ENCODE measurements at regions not wholly inside any gene's neighbourhood (a gene's known extent, or its start where the extent isn't known, plus 50 kb on each side); places are given as distances from the start of the nearest gene placed in this dataset.
"Not testable (repeated sequence)": the region's sequence is repeated elsewhere in the genome, so short reads cannot be mapped to it uniquely, and the experiment has no call there.

GRCh38 chr2:230593765-230594164 lies 118.9 kb upstream of the CAB39 start:
- DNase-seq (ENCODE audit: low read depth), result no peak

DNA sequence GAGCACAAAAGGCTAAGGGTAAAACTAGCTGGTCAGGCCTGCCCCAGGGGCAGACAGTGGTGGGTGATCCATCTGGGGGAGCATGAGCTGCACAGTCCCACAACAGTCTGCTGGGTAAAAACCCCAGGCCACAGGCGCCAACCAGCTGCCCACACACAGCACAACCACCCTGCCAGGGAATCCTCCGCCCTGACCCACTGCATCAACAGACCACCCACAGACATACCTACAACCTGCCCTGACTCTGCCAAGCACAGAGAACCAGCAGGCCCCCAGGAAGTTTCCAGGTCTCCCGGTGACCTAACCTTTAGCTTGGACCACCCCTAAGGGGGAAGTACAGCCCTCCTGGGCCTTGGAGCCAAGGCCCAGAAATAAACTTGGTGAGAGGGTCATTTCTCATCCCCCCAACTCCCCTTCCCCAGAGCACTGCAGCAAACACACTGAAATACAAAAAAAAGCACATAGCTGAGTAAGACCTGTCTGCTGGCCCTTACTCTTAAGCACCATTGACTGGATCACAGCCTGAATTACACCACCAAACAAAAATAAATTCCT lies 118.3 kb upstream of the CAB39 start:
- DNase-seq (ENCODE audit: low read depth), result no peak

GRCh38 chr2:230599853-230600252 lies 112.8 kb upstream of the CAB39 start:
- no peak for DNase-seq (ENCODE audit: low read depth)

DNA sequence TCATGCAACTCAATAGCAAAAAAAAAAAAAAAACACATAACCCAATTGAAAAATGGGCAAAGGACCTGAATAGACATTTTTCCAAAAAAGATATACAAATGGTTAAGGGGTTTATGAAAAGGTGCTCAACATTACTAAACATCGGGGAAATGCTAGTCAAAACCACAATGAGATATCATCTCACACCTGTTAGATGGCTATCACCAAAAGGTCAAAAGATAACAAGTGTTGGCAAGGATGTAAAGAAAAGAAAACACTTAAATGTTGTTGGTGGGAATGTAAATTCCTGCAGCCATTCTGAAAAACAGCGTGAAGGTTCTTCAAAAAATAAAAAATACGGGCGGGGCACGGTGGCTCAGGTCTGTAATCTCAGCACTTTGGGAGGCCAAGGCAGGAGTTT lies 112.4 kb upstream of the CAB39 start:
- no peak for DNase-seq (ENCODE audit: low read depth)

DNA sequence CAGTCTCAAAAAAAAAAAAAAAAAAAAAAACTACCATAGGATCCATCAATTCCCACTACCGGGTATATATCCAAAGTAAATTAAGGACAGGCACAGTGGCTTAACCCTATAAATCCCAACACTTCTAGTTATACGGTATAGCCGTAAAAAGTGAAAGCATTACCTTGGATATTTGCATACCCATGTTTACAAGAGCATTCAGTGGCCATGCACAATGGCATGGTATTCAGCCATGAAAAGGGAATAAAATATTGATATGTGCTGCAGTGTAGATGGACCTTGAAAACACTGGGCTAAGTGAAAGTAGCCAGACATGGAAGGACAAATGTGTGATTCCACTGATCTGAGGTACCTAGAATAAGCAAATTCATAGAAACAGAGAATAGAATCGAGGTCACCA lies 111.8 kb upstream of the CAB39 start:
- DNase-seq (ENCODE audit: low read depth), result no peak

GRCh38 chr2:230601510-230601909 lies 111.1 kb upstream of the CAB39 start:
- no peak for DNase-seq (ENCODE audit: low read depth)

DNA sequence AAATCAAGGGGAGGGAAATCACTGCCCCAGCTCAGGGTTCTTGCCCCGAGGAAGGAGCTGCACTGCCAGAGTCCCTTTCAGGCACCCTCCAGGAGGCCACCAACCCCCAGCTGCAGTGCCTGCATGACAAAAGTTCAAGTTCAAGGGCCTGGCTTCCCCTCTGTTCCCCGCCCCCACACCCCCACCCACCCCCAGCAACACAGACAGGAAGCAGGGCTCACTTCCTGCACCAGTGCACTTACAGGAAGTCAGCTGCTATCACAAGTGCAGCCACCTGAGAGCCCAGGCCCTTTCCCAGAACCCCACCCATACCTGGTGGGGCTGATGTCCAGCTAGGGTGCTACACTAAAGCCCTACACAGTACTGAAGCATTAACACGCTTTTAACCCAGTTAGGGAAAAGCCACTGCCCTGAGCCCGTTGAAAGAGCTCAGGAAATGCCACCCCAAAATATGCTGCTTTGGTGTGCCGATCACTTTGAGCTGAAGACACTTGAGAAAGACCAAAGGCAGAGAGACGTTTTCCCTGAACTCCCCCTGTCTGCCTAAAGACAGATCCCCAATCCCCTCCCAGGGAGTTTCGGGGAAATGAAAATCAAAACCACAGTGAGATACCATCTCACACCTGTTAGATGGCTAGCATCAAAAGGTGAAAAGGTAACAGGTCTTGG lies 109.9 kb upstream of the CAB39 start:
- DNase-seq (ENCODE audit: low read depth), result no peak

DNA sequence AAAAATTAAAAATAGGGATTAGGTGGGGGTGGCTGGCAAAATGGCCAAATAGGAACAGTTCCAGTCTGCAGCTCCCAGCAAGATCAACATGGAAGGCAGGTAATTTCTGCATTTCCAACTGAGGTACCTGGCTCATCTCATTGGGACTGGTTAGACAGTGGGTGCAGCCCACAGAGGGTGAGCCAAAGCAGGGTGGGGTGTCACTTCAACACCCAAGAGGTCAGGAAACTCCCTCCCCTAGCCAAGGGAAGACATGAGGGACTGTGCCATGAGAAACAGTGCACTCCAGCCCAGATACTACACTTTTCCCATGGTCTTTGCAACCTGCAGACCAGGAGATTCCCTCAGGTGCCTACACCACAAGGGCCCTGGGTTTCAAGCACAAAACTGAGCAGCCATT lies 109.3 kb upstream of the CAB39 start:
- not testable (repeated sequence) for DNase-seq (ENCODE audit: low read depth)

GRCh38 chr2:230604158-230604557 lies 108.5 kb upstream of the CAB39 start:
- DNase-seq (ENCODE audit: low read depth), result not testable (repeated sequence)

- DNase-seq (ENCODE audit: low read depth), result no peak
These were observed 98.6 kb upstream of the CAB39 start for GRCh38 chr2:230614040-230614439.

DNA sequence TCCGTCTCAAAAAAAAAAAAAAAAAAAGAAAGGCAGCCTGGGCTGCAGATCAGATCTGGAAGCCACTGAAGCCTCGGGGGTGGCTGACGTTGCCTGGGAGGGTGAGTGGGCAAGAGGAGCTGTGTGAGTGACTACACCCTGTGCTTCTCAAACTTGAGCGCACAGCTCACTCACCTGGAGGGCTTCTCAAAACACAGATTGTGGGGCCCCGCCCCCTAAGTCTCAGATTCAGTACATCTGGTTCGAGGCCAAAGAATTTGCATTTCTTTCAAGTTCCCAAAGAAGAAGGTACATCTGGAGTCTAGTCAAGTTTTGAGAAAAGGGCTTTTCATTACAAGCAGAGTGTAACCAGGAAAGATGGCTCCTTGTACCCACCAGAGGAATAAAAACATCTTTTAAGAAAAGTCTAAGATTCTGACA lies 97.7 kb upstream of the CAB39 start:
- no peak for DNase-seq (ENCODE audit: low read depth)

DNA sequence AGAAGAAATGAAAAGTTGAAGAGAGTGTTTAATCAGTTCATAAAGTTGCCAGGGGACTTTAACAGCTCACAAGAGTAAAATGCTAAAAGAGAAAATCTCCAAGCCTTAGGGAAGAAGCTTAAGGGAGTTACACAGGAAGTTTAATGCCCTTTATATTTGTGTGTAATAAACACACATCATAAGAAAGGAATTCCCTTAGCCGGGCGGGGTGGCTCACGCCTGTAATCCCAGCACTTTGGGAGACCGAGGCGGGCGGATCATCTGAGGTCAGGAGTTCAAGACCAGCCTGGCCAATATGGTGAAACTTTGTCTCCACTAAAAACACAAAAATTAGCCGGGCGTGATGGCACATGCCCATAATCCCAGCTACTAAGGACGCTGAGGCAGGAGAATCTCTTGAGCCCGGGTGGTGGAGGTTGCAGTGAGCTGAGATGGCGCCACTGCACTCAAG lies 95.4 kb upstream of the CAB39 start:
- peak; percentile 61 for DNase-seq (ENCODE audit: low read depth)

GRCh38 chr2:230619491-230619890 lies 93.2 kb upstream of the CAB39 start:
- no peak for DNase-seq (ENCODE audit: low read depth)

- not testable (repeated sequence) for DNase-seq (ENCODE audit: low read depth)
These were observed 87.4 kb upstream of the CAB39 start for GRCh38 chr2:230625220-230625619.

- not testable (repeated sequence) for DNase-seq (ENCODE audit: low read depth)
These were observed 85.6 kb upstream of the CAB39 start for GRCh38 chr2:230627091-230627490.

GRCh38 chr2:230627806-230628724 lies 84.6 kb upstream of the CAB39 start:
- peak; percentile 48 for DNase-seq (ENCODE audit: low read depth)

DNA sequence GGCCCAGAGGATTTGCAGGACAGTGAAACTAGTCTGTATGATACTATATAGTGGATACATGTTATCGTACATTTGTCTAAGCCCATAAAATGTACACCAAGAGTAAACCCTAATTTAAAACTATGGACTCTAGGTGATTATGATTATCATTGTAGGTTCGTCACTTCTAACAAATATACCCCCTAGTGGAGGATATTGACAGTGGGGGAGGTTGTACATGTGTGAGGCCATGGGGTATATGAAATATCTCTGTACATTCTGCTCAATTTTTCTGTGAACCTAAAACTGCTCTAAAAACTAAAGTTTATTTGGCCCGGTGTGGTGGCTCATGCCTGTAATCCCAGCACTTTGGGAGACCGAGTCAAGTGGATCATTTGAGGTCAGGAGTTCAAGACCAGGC lies 81.2 kb upstream of the CAB39 start:
- no peak for DNase-seq (ENCODE audit: low read depth)

GRCh38 chr2:230634146-230634545 lies 78.5 kb upstream of the CAB39 start:
- no peak for DNase-seq (ENCODE audit: low read depth)

GRCh38 chr2:230634721-230635313 lies 77.8 kb upstream of the CAB39 start:
- not testable (repeated sequence) for DNase-seq (ENCODE audit: low read depth)

DNA sequence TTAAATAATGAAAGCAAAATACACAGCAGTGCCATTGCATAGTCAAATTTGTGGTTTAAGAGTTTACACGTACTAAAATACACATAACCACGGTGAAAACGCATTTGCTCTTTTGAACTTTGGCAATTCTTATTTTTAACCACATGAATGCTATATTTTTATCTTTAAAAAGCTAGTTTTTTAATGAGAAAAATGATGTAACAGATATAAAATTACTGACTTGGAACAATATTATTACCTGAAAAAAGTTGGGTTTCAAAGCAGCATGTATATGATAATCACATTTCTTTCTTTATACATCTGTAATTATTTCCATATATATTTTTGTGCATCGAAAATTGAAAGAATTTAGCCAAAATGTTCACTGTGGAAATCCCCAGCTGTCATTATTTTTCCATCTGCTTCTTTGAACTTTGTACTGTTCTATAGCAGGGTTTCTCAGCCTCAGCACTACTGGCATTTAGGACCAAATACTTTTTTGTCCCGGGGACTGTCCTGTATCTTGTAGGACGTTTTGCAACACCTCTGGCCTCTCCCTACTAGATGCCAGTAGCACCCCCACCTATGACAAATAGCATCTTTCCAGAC lies 75.9 kb upstream of the CAB39 start:
- no peak for DNase-seq (ENCODE audit: low read depth)

DNA sequence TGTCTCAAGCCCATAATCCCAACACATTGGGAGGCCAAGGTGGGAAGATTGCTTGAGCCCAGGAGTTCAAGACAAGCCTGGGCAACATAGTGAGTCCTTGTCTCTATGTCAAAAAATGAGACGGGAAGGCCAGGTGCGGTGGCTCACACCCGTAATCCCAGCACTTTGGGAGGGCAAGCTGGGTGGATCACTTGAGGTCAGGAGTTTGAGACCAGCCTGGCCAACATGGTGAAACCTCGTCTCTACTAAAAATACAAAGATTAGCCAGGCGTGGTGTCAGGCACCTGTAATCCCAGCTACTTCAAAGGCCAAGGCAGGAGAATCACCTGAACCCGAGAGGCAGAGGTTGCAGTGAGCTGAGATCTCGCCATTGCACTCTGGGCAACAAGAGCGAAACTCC lies 75.2 kb upstream of the CAB39 start:
- not testable (repeated sequence) for DNase-seq (ENCODE audit: low read depth)

DNA sequence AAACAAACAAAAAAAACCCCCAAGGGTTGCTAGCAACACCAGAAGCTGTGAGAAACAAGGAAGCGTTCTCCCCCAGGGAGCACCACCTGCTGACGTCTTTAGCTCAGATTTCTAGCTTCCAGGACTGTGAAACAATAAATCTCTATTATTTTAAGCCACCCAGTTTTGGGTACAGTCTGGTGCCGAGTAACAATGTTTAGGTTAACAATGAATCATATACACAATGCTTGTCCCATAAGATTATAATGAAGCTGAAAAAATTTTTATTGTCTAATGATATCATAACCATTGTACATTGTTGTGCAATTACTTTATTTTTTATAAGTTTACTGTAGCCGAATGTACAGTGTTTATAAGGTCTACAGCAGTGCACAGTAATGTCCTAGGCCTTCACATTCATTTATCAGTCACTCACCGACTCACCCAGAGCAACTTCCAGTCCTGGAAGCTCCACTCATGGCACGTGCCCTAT lies 72.1 kb upstream of the CAB39 start:
- peak; percentile 49 for DNase-seq (ENCODE audit: low read depth)

All from Daoy (cell line).